SK-N-SH (cell line): ENCODE measurements at regions not wholly inside any gene's neighbourhood (a gene's known extent, or its start where the extent isn't known, plus 50 kb on each side); places are given as distances from the start of the nearest gene placed in this dataset.

ENCODE experiments used
- CTCF ChIA-PET: fragments of 300-600, 350-600 bp; formaldehyde crosslinking; extraction: SDS; loops from one replicate; lab custom pipeline; 2021; lab: Yijun Ruan, JAX
- POLR2A ChIA-PET: fragments of 350-600 bp; sonication (Branson Sonifier 250); formaldehyde crosslinking; extraction: SDS; loops from one replicate; lab custom pipeline; 2020; ENCODE audit warnings: antibody characterized with exemption, inconsistent platforms; lab: Yijun Ruan, JAX
- DNase-seq: peaks from one replicate; pipeline ENCODE4 v3.0.0; 2012
- H2AFZ ChIP-seq: fragments of 200-600 bp; sonication (generic); 2 replicates; pipeline ENCODE4 v1.8.1; 2016; ENCODE audit warnings: antibody characterized with exemption, mild to moderate bottlenecking, low read depth
- H3F3A ChIP-seq: fragments of 200-600 bp; sonication (generic); replicated peaks from 2 replicates; pipeline ENCODE3; 2016; ENCODE audit warnings: antibody characterized with exemption, mild to moderate bottlenecking; ENCODE audit not compliant: insufficient read depth
- H3K27ac ChIP-seq, 2 experiments: fragments of 200-500 bp in 1 of 2; fragments of 200-600 bp in 1 of 2; sonication (Bioruptor generic) in 1 of 2; sonication (generic), shearing (Covaris generic) in 1 of 2; 2 replicates each; pipeline versions ENCODE4 v1.5.1 to v1.6.1; 2014 to 2016; ENCODE audit warnings: low read depth in 2 of 2, inconsistent platforms in 1 of 2, low read length in 1 of 2, mild to moderate bottlenecking in 1 of 2, mixed read lengths in 1 of 2
- H3K27me3 ChIP-seq: fragments of 200-600 bp; sonication (generic), shearing (Covaris generic); 2 replicates; pipeline ENCODE4 v1.6.1; 2016; ENCODE audit warnings: mixed run types; ENCODE audit not compliant: insufficient read depth
- H3K36me3 ChIP-seq, 2 experiments: fragments of 200-500 bp in 1 of 2; fragments of 200-600 bp in 1 of 2; sonication (Bioruptor generic) in 1 of 2; sonication (generic) in 1 of 2; replicated peaks in 1 of 2; 2 replicates each; pipeline versions ENCODE3 to v1.5.1; 2014 to 2016; ENCODE audit warnings: low read length in 1 of 2, mild to moderate bottlenecking in 1 of 2; ENCODE audit not compliant: insufficient read depth in 2 of 2, control insufficient read depth in 1 of 2
- H3K4me1 ChIP-seq, 2 experiments: fragments of 200-500 bp in 1 of 2; fragments of 200-600 bp in 1 of 2; sonication (Bioruptor generic) in 1 of 2; sonication (generic), shearing (Covaris generic) in 1 of 2; 2 replicates each; pipeline versions ENCODE4 v1.5.1 to v1.6.1; 2014 to 2016; ENCODE audit warnings: low read depth in 1 of 2, low read length in 1 of 2, mixed run types in 1 of 2; ENCODE audit not compliant: insufficient read depth in 2 of 2, control insufficient read depth in 1 of 2
- H3K4me2 ChIP-seq: fragments of 200-600 bp; sonication (generic), shearing (Covaris generic); 2 replicates; pipeline ENCODE4 v1.6.1; 2017; ENCODE audit warnings: mixed run types
- H3K4me3 ChIP-seq, 2 experiments: fragments of 200-500 bp in 1 of 2; fragments of 200-600 bp in 1 of 2; sonication (Bioruptor generic) in 1 of 2; sonication (generic), shearing (Covaris generic) in 1 of 2; 2 replicates each; pipeline versions ENCODE4 v1.5.1 to v1.8.1; 2014 to 2016; ENCODE audit warnings: low read depth in 2 of 2, inconsistent platforms in 1 of 2, low read length in 1 of 2, mild to moderate bottlenecking in 1 of 2, mixed read lengths in 1 of 2, moderate library complexity in 1 of 2
- H3K79me2 ChIP-seq: fragments of 200-600 bp; sonication (generic); 2 replicates; pipeline ENCODE4 v1.8.1; 2017; ENCODE audit warnings: mild to moderate bottlenecking; ENCODE audit not compliant: insufficient read depth
- H3K9ac ChIP-seq: fragments of 200-600 bp; sonication (generic); 2 replicates; pipeline ENCODE4 v1.6.1; 2017; ENCODE audit warnings: mixed run types
- H3K9me2 ChIP-seq: fragments of 200-600 bp; sonication (generic); 2 replicates; pipeline ENCODE4 v1.6.1; 2017; ENCODE audit warnings: mixed run types
- H3K9me3 ChIP-seq: fragments of 200-600 bp; sonication (generic); 2 replicates; pipeline ENCODE4 v1.6.1; 2017; ENCODE audit warnings: mixed run types, mild to moderate bottlenecking, moderate library complexity
- H4K20me1 ChIP-seq: fragments of 200-600 bp; sonication (generic); 2 replicates; pipeline ENCODE4 v1.6.1; 2017; ENCODE audit warnings: mild to moderate bottlenecking, mixed run types; ENCODE audit not compliant: insufficient read depth
- ELF1 ChIP-seq: IDR thresholded peaks from 2 replicates; pipeline ENCODE4 v1.4.0; 2012
- EP300 ChIP-seq, 2 experiments: IDR thresholded peaks; 2 replicates each; pipeline versions ENCODE4 v1.4.0 to v1.6.1; 2012; ENCODE audit warnings: borderline replicate concordance in 1 of 2, low read depth in 1 of 2, low read length in 1 of 2
- EZH2phosphoT487 ChIP-seq: fragments of 200-600 bp; sonication (generic); IDR thresholded peaks from 2 replicates; pipeline ENCODE4 v1.6.1; 2017; ENCODE audit warnings: low read depth, mixed run types, mild to moderate bottlenecking, antibody characterized with exemption, moderate library complexity, borderline replicate concordance
- FOXJ3 ChIP-seq: sonication (generic); formaldehyde crosslinking; IDR thresholded peaks from 2 replicates; pipeline ENCODE4 v1.5.1; 2020; ENCODE audit warnings: mild to moderate bottlenecking, missing genetic modification reagents
- GABPA ChIP-seq: IDR thresholded peaks from 2 replicates; pipeline ENCODE4 v1.4.0; 2012; ENCODE audit warnings: low read depth, mild to moderate bottlenecking
- RAD21 ChIP-seq: IDR thresholded peaks from 2 replicates; pipeline ENCODE4 v1.6.1; 2012; ENCODE audit warnings: mild to moderate bottlenecking, low read length
- RXRA ChIP-seq: IDR thresholded peaks from 2 replicates; pipeline ENCODE4 v1.4.0; 2012; ENCODE audit warnings: low read depth, mild to moderate bottlenecking, borderline replicate concordance
- TAF1 ChIP-seq: IDR thresholded peaks from 2 replicates; pipeline ENCODE4 v1.6.1; 2012; ENCODE audit warnings: low read depth, mild to moderate bottlenecking, low read length, moderate library complexity, borderline replicate concordance
- TCF12 ChIP-seq: IDR thresholded peaks from 2 replicates; pipeline ENCODE4 v1.4.0; 2012
- TEAD4 ChIP-seq: IDR thresholded peaks from 2 replicates; pipeline ENCODE4 v1.4.0; 2012; ENCODE audit warnings: mild to moderate bottlenecking, borderline replicate concordance; ENCODE audit not compliant: insufficient read depth
- USF1 ChIP-seq: IDR thresholded peaks from 2 replicates; pipeline ENCODE4 v1.4.0; 2012; ENCODE audit warnings: low read depth, borderline replicate concordance
- YY1 ChIP-seq: IDR thresholded peaks from 2 replicates; pipeline ENCODE4 v1.4.0; 2012; ENCODE audit warnings: low read depth, mild to moderate bottlenecking
- ZBTB33 ChIP-seq: IDR thresholded peaks from 2 replicates; pipeline ENCODE4 v1.4.0; 2012; ENCODE audit warnings: low read depth, borderline replicate concordance
- WGBS: methylation state at CpG from one replicate; pipeline ENCODE4 v1.1.6; 2017; ENCODE audit warnings: low lambda C conversion rate; 5-methylcytosine and 5-hydroxymethylcytosine counted together

- 3% methylated on average over 3 of the region's 3 CpGs for WGBS
- H3K36me3 ChIP-seq: no peaks in the 10 kb centered on the region
- CTCF ChIA-PET: no interaction called here
- H4K20me1 ChIP-seq: no peaks in the 10 kb centered on the region
- H3K27me3 ChIP-seq: no peaks in the 10 kb centered on the region
- no peak for DNase-seq
- no peak overlapping the region for H3K9ac ChIP-seq
- TF ChIP-seq ELF1 (no peak), FOXJ3 (CRISPR knock-in tag) (no peak), EZH2phosphoT487 (no peak), TCF12 (no peak), RXRA (no peak), TEAD4 (no peak)
- H3K9me3 ChIP-seq: no peaks in the 10 kb centered on the region
- H3K4me2 ChIP-seq: no peak overlapping the region
- POLR2A ChIA-PET: no interaction called here
- no peaks in the 10 kb centered on the region; a peak in 1 of 4 replicates for H3K4me1 ChIP-seq
- H3K79me2 ChIP-seq: no peaks in the 10 kb centered on the region
- no peaks in the 10 kb centered on the region for H3K9me2 ChIP-seq
- no peak overlapping the region for H2AFZ ChIP-seq
- no peaks in the 10 kb centered on the region for H3F3A ChIP-seq
- H3K27ac ChIP-seq: no peak overlapping the region
- H3K4me3 ChIP-seq: no peak overlapping the region
Measured at GRCh38 chrX:139083191-139083590, 371.7 kb upstream of the FGF13 start.

GRCh38 chrX:139081965-139082364 lies 370.4 kb upstream of the FGF13 start:
- no peak overlapping the region for H3K4me3 ChIP-seq
- no peak overlapping the region for H3K27ac ChIP-seq
- no peaks in the 10 kb centered on the region for H3K9me2 ChIP-seq
- H3K4me1 ChIP-seq: no peaks in the 10 kb centered on the region; a peak in 1 of 4 replicates
- H3K79me2 ChIP-seq: no peaks in the 10 kb centered on the region
- no peak for DNase-seq
- no peaks in the 10 kb centered on the region for H4K20me1 ChIP-seq
- POLR2A ChIA-PET: no interaction called here
- no peaks in the 10 kb centered on the region for H3K9me3 ChIP-seq
- CTCF ChIA-PET: no interaction called here
- no peaks in the 10 kb centered on the region for H3K27me3 ChIP-seq
- H3K4me2 ChIP-seq: no peak overlapping the region
- no peak overlapping the region for H2AFZ ChIP-seq
- no peak for TF ChIP-seq RAD21
- TF ChIP-seq USF1: no peak
- no peak for TF ChIP-seq ZBTB33
- no peak for TF ChIP-seq TEAD4
- no peak for TF ChIP-seq EP300 (IDR thresholded peaks at IDR 0.05; ENCODE audit: borderline replicate concordance in 1 of 2, low read depth in 1 of 2, low read length in 1 of 2)
- TF ChIP-seq TAF1: no peak
- TF ChIP-seq YY1: no peak
- no peak for TF ChIP-seq TCF12
- no peak for TF ChIP-seq GABPA
- no peaks in the 10 kb centered on the region for H3F3A ChIP-seq
- H3K36me3 ChIP-seq: no peaks in the 10 kb centered on the region
- H3K9ac ChIP-seq: no peak overlapping the region
- WGBS: 1% methylated on average over 3 of the region's 3 CpGs
